H9 (cell line): ENCODE measurements at regions not wholly inside any gene's neighbourhood (a gene's known extent, or its start where the extent isn't known, plus 50 kb on each side); places are given as distances from the start of the nearest gene placed in this dataset.

ENCODE experiments used
- DNase-seq: peaks from one replicate; pipeline ENCODE4 v3.0.0-alpha.2; 2017
- H2AFZ ChIP-seq: one replicate; pipeline ENCODE4 v1.6.1; 2013; ENCODE audit warnings: mild to moderate bottlenecking, low read length, control low read depth, moderate library complexity
- H2AK5ac ChIP-seq: 2 replicates; pipeline ENCODE4 v1.6.1; 2013; ENCODE audit warnings: low read length, control low read depth, mixed read lengths; ENCODE audit not compliant: insufficient read length
- H2BK120ac ChIP-seq: one replicate; pipeline ENCODE4 v1.6.1; 2013; ENCODE audit warnings: low read depth, mild to moderate bottlenecking, low read length, control low read depth, inconsistent platforms; ENCODE audit not compliant: poor library complexity, severe bottlenecking
- H2BK12ac ChIP-seq: 2 replicates; pipeline ENCODE4 v1.6.1; 2013; ENCODE audit warnings: low read length, control low read depth, mixed read lengths, low read depth; ENCODE audit not compliant: insufficient read length
- H2BK15ac ChIP-seq: 2 replicates; pipeline ENCODE4 v1.6.1; 2013; ENCODE audit warnings: low read depth, low read length, control low read depth
- H2BK20ac ChIP-seq: one replicate; pipeline ENCODE4 v1.6.1; 2013; ENCODE audit warnings: low read depth, mild to moderate bottlenecking, low read length, control low read depth, inconsistent platforms; ENCODE audit not compliant: poor library complexity, severe bottlenecking
- H2BK5ac ChIP-seq: 2 replicates; pipeline ENCODE4 v1.6.1; 2013; ENCODE audit warnings: low read length, control low read depth, mixed read lengths; ENCODE audit not compliant: insufficient read length
- H3K14ac ChIP-seq: 2 replicates; pipeline ENCODE4 v1.6.1; 2013; ENCODE audit warnings: low read length, control low read depth; ENCODE audit not compliant: insufficient read depth
- H3K18ac ChIP-seq: 2 replicates; pipeline ENCODE4 v1.6.1; 2013; ENCODE audit warnings: low read depth, mild to moderate bottlenecking, mixed read lengths, low read length, control low read depth; ENCODE audit not compliant: insufficient read length
- H3K23ac ChIP-seq: 2 replicates; pipeline ENCODE4 v1.6.1; 2013; ENCODE audit warnings: low read length, control low read depth, mixed read lengths, low read depth; ENCODE audit not compliant: insufficient read length
- H3K23me2 ChIP-seq: 2 replicates; pipeline ENCODE4 v1.6.1; 2013; ENCODE audit warnings: low read depth, mild to moderate bottlenecking, mixed read lengths, low read length, control low read depth; ENCODE audit not compliant: insufficient read length, poor library complexity, severe bottlenecking
- H3K27ac ChIP-seq: 2 replicates; pipeline ENCODE4 v1.5.1; 2013; ENCODE audit warnings: low read length, control low read depth, mixed read lengths, low read depth; ENCODE audit not compliant: insufficient read length
- H3K27me3 ChIP-seq: 2 replicates; pipeline ENCODE4 v1.6.1; 2013; ENCODE audit warnings: low read length, control low read depth, inconsistent platforms; ENCODE audit not compliant: insufficient read depth
- H3K4ac ChIP-seq: 2 replicates; pipeline ENCODE4 v1.6.1; 2013; ENCODE audit warnings: low read depth, mild to moderate bottlenecking, control low read depth, inconsistent platforms, low read length, moderate library complexity
- H3K4me1 ChIP-seq: 2 replicates; pipeline ENCODE4 v1.6.1; 2013; ENCODE audit warnings: low read length, control low read depth, inconsistent platforms; ENCODE audit not compliant: insufficient read depth
- H3K4me2 ChIP-seq: 2 replicates; pipeline ENCODE4 v1.6.1; 2013; ENCODE audit warnings: low read length, control low read depth, mixed read lengths; ENCODE audit not compliant: insufficient read length, insufficient read depth
- H3K56ac ChIP-seq: 2 replicates; pipeline ENCODE4 v1.6.1; 2013; ENCODE audit warnings: low read depth, mild to moderate bottlenecking, mixed read lengths, low read length, control low read depth; ENCODE audit not compliant: insufficient read length
- H3K79me1 ChIP-seq: 2 replicates; pipeline ENCODE4 v1.6.1; 2013; ENCODE audit warnings: low read depth, mild to moderate bottlenecking, moderate library complexity, low read length, control low read depth, inconsistent platforms; ENCODE audit not compliant: insufficient read depth, poor library complexity, severe bottlenecking
- H3K79me2 ChIP-seq: 2 replicates; pipeline ENCODE4 v1.6.1; 2013; ENCODE audit warnings: low read length, control low read depth, inconsistent platforms; ENCODE audit not compliant: insufficient read depth
- H3K9ac ChIP-seq: 2 replicates; pipeline ENCODE4 v1.6.1; 2013; ENCODE audit warnings: low read length, control low read depth, mixed read lengths; ENCODE audit not compliant: insufficient read length; ENCODE audit errors: extremely low read depth
- H3K9me3 ChIP-seq: one replicate; pipeline ENCODE4 v1.6.1; 2013; ENCODE audit warnings: low read depth, low read length, inconsistent platforms; ENCODE audit not compliant: control insufficient read depth
- H3T11ph ChIP-seq: one replicate; pipeline ENCODE4 v1.6.1; 2013; ENCODE audit warnings: mild to moderate bottlenecking, low read length, control low read depth, inconsistent platforms
- H4K20me1 ChIP-seq: one replicate; pipeline ENCODE4 v1.6.1; 2013; ENCODE audit not compliant: control insufficient read depth, insufficient read length, insufficient read depth
- H4K5ac ChIP-seq: 2 replicates; pipeline ENCODE4 v1.6.1; 2013; ENCODE audit warnings: low read depth, mild to moderate bottlenecking, mixed read lengths, low read length, control low read depth; ENCODE audit not compliant: insufficient read length
- H4K8ac ChIP-seq: replicated peaks from 2 replicates; pipeline ENCODE4 v1.6.1; 2013; ENCODE audit warnings: low read length, control low read depth, mixed read lengths, low read depth; ENCODE audit not compliant: insufficient read length
- H4K91ac ChIP-seq: 2 replicates; pipeline ENCODE4 v1.6.1; 2013; ENCODE audit warnings: low read depth, mild to moderate bottlenecking, moderate library complexity, mixed read lengths, low read length, control low read depth; ENCODE audit not compliant: insufficient read length
- H3K27ac Mint-ChIP-seq, 3 experiments: 2 replicates in 2 of 3; 3 replicates in 1 of 3; pipeline ENCODE4 v1.8.0; 2020 to 2021; ENCODE audit warnings: mixed read lengths in 3 of 3, mild to moderate bottlenecking in 1 of 3, moderate library complexity in 1 of 3
- H3K27me3 Mint-ChIP-seq: 2 replicates; pipeline ENCODE4 v1.8.0; 2021; ENCODE audit warnings: low read depth, mild to moderate bottlenecking, moderate library complexity, mixed read lengths
- H3K36me3 Mint-ChIP-seq, 3 experiments: 2 replicates in 2 of 3; 3 replicates in 1 of 3; pipeline ENCODE4 v1.8.0; 2020 to 2021; ENCODE audit warnings: low read depth in 3 of 3, mixed read lengths in 3 of 3; ENCODE audit not compliant: insufficient read depth in 1 of 3
- H3K4me1 Mint-ChIP-seq, 2 experiments: 2 replicates each; pipeline ENCODE4 v1.8.0; 2020; ENCODE audit warnings: mixed read lengths in 2 of 2
- H3K4me3 Mint-ChIP-seq, 2 experiments: 2 replicates in 1 of 2; 3 replicates in 1 of 2; pipeline ENCODE4 v1.8.0; 2020 to 2021; ENCODE audit warnings: mild to moderate bottlenecking in 2 of 2, mixed read lengths in 2 of 2, moderate library complexity in 1 of 2
- H3K9me3 Mint-ChIP-seq, 2 experiments: 2 replicates in 1 of 2; 3 replicates in 1 of 2; pipeline ENCODE4 v1.8.0; 2020; ENCODE audit warnings: mild to moderate bottlenecking in 2 of 2, mixed read lengths in 2 of 2, moderate library complexity in 1 of 2
- WGBS: extraction: QIAGEN DNeasy Blood & Tissue Kit; methylation state at CpG from one replicate; pipeline ENCODE4 v1.1.7; 2013; ENCODE audit warnings: missing lambda C conversion rate, low lambda C conversion rate, mixed read lengths; ENCODE audit not compliant: insufficient read length; ENCODE audit errors: extremely low coverage; 5-methylcytosine and 5-hydroxymethylcytosine counted together
- TF ChIP-seq, protein P1 (sequence below): fragments of 200-600 bp; sonication (generic); conservative IDR thresholded peaks from 3 replicates; pipeline ENCODE4 v1.8.0; 2021; ENCODE audit warnings: antibody characterized with exemption, mild to moderate bottlenecking

DNA sequence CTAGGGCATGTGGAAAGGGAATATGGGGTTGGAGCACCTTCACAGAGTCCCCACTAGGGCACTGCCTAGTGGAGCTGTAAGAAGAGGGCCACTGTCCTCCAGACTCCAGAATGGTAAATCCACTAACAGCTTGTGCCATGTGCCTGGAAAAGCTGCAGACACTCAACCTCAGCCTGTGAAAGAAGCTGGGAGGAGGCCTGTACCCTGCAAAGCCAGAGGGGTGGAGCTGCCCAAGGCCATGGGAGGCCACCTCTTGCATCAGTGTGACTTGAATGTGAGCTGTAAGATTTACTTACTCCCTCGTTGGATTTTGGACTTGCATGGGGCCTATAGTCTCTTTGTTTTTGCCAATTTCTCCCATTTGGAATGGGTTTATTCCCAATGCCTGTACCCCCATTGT is 705.2 kb upstream of the ROBO1 start:
- H3K79me2 ChIP-seq: no peaks in the 10 kb centered on the region
- no peak overlapping the region for H3K4me2 ChIP-seq
- H2BK12ac ChIP-seq: no peak overlapping the region
- no peak overlapping the region for H3K14ac ChIP-seq
- no peaks in the 10 kb centered on the region for H4K20me1 ChIP-seq
- H2AK5ac ChIP-seq: no peak overlapping the region
- H3K27me3 ChIP-seq: no peaks in the 10 kb centered on the region
- no peak overlapping the region for H4K91ac ChIP-seq
- Mint-ChIP-seq H3K27me3 (no peaks in the 10 kb centered on the region), H3K27ac (no peak overlapping the region), H3K36me3 (no peaks in the 10 kb centered on the region; a peak in 1 of 7 replicates), H3K9me3 (no peaks in the 10 kb centered on the region), H3K4me1 (peaks cover 0 to 5% of the 10 kb centered on the region in 2 experiments; a peak in 2 of 4 replicates), H3K4me3 (no peak overlapping the region)
- H2BK5ac ChIP-seq: no peak overlapping the region
- H3K27ac ChIP-seq: no peak overlapping the region
- no peak overlapping the region for H3T11ph ChIP-seq
- no peak overlapping the region for H4K5ac ChIP-seq
- no peak overlapping the region for H3K56ac ChIP-seq
- no peak overlapping the region for H2AFZ ChIP-seq
- H3K4ac ChIP-seq: no peak overlapping the region
- no peaks in the 10 kb centered on the region for H3K79me1 ChIP-seq
- no peak overlapping the region for H2BK120ac ChIP-seq
- no CpG with 5 or more reads among the region's 1 CpG for WGBS
- H3K4me1 ChIP-seq: no peaks in the 10 kb centered on the region
- H3K9ac ChIP-seq: no peak overlapping the region
- H4K8ac ChIP-seq: no peak overlapping the region
- no peaks in the 10 kb centered on the region for H3K9me3 ChIP-seq
- H2BK20ac ChIP-seq: no peak overlapping the region
- H3K18ac ChIP-seq: no peak overlapping the region
- no peak for DNase-seq
- no peak overlapping the region for H3K23ac ChIP-seq
- TF ChIP-seq, protein P1, sequence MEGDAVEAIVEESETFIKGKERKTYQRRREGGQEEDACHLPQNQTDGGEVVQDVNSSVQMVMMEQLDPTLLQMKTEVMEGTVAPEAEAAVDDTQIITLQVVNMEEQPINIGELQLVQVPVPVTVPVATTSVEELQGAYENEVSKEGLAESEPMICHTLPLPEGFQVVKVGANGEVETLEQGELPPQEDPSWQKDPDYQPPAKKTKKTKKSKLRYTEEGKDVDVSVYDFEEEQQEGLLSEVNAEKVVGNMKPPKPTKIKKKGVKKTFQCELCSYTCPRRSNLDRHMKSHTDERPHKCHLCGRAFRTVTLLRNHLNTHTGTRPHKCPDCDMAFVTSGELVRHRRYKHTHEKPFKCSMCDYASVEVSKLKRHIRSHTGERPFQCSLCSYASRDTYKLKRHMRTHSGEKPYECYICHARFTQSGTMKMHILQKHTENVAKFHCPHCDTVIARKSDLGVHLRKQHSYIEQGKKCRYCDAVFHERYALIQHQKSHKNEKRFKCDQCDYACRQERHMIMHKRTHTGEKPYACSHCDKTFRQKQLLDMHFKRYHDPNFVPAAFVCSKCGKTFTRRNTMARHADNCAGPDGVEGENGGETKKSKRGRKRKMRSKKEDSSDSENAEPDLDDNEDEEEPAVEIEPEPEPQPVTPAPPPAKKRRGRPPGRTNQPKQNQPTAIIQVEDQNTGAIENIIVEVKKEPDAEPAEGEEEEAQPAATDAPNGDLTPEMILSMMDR: no peak
- H2BK15ac ChIP-seq: no peak overlapping the region
- no peaks in the 10 kb centered on the region for H3K23me2 ChIP-seq
